ENCODE measurements at regions not wholly inside any gene's neighbourhood (a gene's known extent, or its start where the extent isn't known, plus 50 kb on each side); places are given as distances from the start of the nearest gene placed in this dataset.

DNA sequence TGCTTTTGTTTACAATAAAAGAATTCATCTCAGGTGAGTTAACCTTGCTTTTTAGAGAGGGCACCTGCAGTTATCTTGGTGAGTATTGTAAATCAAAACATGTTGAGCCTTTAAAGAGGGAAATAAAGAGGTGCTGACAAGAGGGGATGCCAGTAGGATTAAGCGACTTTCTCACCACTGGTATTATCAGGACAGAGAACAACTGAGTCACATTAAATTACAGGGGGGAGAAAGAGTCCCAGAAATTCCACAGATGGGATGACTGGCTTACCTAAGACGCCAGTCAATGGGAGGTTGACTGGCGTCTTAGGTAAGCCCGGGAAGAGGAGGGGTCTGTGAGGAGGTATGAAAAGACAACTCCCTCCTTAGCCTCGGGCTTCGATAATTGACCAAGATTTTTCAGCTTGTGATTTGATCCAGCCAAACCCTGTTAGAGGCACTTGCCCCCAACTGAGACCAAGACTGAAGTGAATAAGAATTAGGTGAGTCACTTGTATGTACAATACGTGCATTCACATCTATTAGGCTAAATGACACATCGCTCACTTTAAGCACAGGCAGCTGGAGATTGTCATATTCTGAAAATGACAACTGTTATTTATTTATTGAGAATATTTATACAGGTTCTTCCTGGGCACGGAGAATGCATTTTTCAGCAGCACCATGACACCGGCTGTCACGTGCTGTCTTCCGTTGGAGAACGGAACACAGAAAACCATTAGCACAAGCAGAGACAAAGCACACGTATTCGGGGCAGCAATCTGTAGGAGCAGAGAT is 117.6 kb downstream of the SEM1 start:
- Histone ChIP-seq H3K27ac (ENCODE audit: insufficient read length, low read depth, low read length) (peak overlapping the region; percentile 41), H3K79me1 (ENCODE audit: insufficient read depth, low read depth, low read length, poor library complexity, severe bottlenecking) (no peaks in the 10 kb centered on the region), H3K9me3 (ENCODE audit: control insufficient read depth, low read depth, low read length) (no peaks in the 10 kb centered on the region), H2BK20ac (ENCODE audit: low read depth, low read length, poor library complexity, severe bottlenecking) (no peak overlapping the region), H3K23ac (ENCODE audit: insufficient read length, low read depth, low read length) (no peak overlapping the region), H3K27me3 (ENCODE audit: insufficient read depth, low read length) (no peaks in the 10 kb centered on the region), H3K4me2 (ENCODE audit: insufficient read depth, insufficient read length, low read length) (peak overlapping the region; percentile 96), H3K14ac (ENCODE audit: insufficient read depth, low read length) (no peak overlapping the region), H2AK5ac (ENCODE audit: insufficient read length, low read length) (no peak overlapping the region), H2BK12ac (ENCODE audit: insufficient read length, low read depth, low read length) (no peak overlapping the region), H2BK5ac (ENCODE audit: insufficient read length, low read length) (no peak overlapping the region), H3K4me1 (ENCODE audit: insufficient read depth, low read length) (peaks cover 13% of the 10 kb centered on the region; the same call in 1 of the 2 replicates), H3K9ac (ENCODE audit: extremely low read depth, insufficient read length, low read length) (no peak overlapping the region), H3K79me2 (ENCODE audit: insufficient read depth, low read length) (no peaks in the 10 kb centered on the region), H3K56ac (ENCODE audit: insufficient read length, low read depth, low read length) (no peak overlapping the region), H3K23me2 (ENCODE audit: insufficient read length, low read depth, low read length, poor library complexity, severe bottlenecking) (peaks cover 5% of the 10 kb centered on the region), H3K18ac (ENCODE audit: insufficient read length, low read depth, low read length) (peak overlapping the region; percentile 17), H2BK15ac (ENCODE audit: low read depth, low read length) (no peak overlapping the region), H3K4ac (ENCODE audit: low read depth, low read length) (no peak overlapping the region), H4K8ac (replicated peaks; ENCODE audit: insufficient read length, low read depth, low read length) (no peak overlapping the region), H4K91ac (ENCODE audit: insufficient read length, low read depth, low read length) (no peak overlapping the region), H4K5ac (ENCODE audit: insufficient read length, low read depth, low read length) (no peak overlapping the region), H3T11ph (ENCODE audit: low read length) (no peak overlapping the region), H2AFZ (ENCODE audit: low read length) (peak overlapping the region; percentile 83), H4K20me1 (ENCODE audit: control insufficient read depth, insufficient read depth, insufficient read length) (no peaks in the 10 kb centered on the region), H2BK120ac (ENCODE audit: low read depth, low read length, poor library complexity, severe bottlenecking) (no peak overlapping the region)
- H3K4me1 Mint-ChIP-seq, result peaks cover 62 to 65% of the 10 kb centered on the region in 2 experiments
- H3K27ac Mint-ChIP-seq, result peak overlapping the region; percentile 40 to 94 (median 91); a peak in 5 of 7 replicates
- TF ChIP-seq, protein P1, sequence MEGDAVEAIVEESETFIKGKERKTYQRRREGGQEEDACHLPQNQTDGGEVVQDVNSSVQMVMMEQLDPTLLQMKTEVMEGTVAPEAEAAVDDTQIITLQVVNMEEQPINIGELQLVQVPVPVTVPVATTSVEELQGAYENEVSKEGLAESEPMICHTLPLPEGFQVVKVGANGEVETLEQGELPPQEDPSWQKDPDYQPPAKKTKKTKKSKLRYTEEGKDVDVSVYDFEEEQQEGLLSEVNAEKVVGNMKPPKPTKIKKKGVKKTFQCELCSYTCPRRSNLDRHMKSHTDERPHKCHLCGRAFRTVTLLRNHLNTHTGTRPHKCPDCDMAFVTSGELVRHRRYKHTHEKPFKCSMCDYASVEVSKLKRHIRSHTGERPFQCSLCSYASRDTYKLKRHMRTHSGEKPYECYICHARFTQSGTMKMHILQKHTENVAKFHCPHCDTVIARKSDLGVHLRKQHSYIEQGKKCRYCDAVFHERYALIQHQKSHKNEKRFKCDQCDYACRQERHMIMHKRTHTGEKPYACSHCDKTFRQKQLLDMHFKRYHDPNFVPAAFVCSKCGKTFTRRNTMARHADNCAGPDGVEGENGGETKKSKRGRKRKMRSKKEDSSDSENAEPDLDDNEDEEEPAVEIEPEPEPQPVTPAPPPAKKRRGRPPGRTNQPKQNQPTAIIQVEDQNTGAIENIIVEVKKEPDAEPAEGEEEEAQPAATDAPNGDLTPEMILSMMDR (conservative IDR thresholded peaks at IDR 0.05), result no peak
- H3K27me3 Mint-ChIP-seq (ENCODE audit: low read depth), result no peaks in the 10 kb centered on the region
- peak overlapping the region; percentile 46 to 71 for H3K4me3 Mint-ChIP-seq
- no peaks in the 10 kb centered on the region for H3K9me3 Mint-ChIP-seq
- no peaks in the 10 kb centered on the region for H3K36me3 Mint-ChIP-seq (ENCODE audit: insufficient read depth in 1 of 3, low read depth in 3 of 3)
- no peak for DNase-seq
- WGBS (ENCODE audit: extremely low coverage, insufficient read length, low lambda C conversion rate), result no CpG with 5 or more reads among the region's 15 CpGs
